HCT116 (cell line): ENCODE measurements at regions not wholly inside any gene's neighbourhood (a gene's known extent, or its start where the extent isn't known, plus 50 kb on each side); places are given as distances from the start of the nearest gene placed in this dataset.

Experiments
- ATAC-seq: fragments of 200-7000 bp; cut with Tn5 transposase; 2 replicates; pipeline ENCODE4 v1.9.1; 2020; ENCODE audit warnings: mild to moderate bottlenecking, moderate library complexity
- BruUV-seq: library from RNA; stranded (reverse); fragments of 400-500 nt; replicated peaks from 2 replicates; lab custom pipeline; 2021; lab: Mats Ljungman, UMichigan
- CTCF ChIA-PET: fragments of 300-600 bp; sonication (Branson Sonifier 250); formaldehyde crosslinking; loops from one replicate; lab custom pipeline; 2021; ENCODE audit warnings: antibody characterized with exemption; lab: Charles Lee
- POLR2A ChIA-PET: fragments of 300-600, 350-600 bp; sonication (Branson Sonifier 250); formaldehyde crosslinking; loops from one replicate; lab custom pipeline; 2021; ENCODE audit warnings: antibody characterized with exemption; lab: Charles Lee
- RAD21 ChIA-PET, 2 experiments: fragments of 300-600 bp; sonication (Branson Sonifier 250); formaldehyde crosslinking; loops; one replicate each; lab custom pipeline; 2023; ENCODE audit warnings: low total read pairs in 2 of 2; ENCODE audit not compliant: uncharacterized antibody in 2 of 2, unreplicated experiment in 2 of 2, low non-redundant PET in 1 of 2; lab: Charles Lee
- DNase-seq: peaks from one replicate; pipeline ENCODE4 v3.0.0-alpha.2; 2010; ENCODE audit warnings: low read depth, low spot score
- H2AFZ ChIP-seq: fragments of 200-600 bp; shearing (Covaris generic), sonication (generic); 2 replicates; pipeline ENCODE4 v1.6.1; 2017; ENCODE audit warnings: low read depth, mixed run types, mixed read lengths, antibody characterized with exemption, low read length; ENCODE audit not compliant: poor library complexity, severe bottlenecking
- H3K27ac ChIP-seq: 2 replicates; pipeline ENCODE4 v1.5.1; 2012; ENCODE audit warnings: low read depth, low read length
- H3K27me3 ChIP-seq: fragments of 200-600 bp; sonication (generic); 2 replicates; pipeline ENCODE4 v1.6.1; 2016; ENCODE audit warnings: mixed run types, low read length, mixed read lengths; ENCODE audit not compliant: insufficient read depth
- H3K36me3 ChIP-seq, 2 experiments: fragments of 200-500 bp in 1 of 2; fragments of 200-600 bp in 1 of 2; sonication (Bioruptor generic) in 1 of 2; sonication (generic) in 1 of 2; 2 replicates each; pipeline versions ENCODE4 v1.5.1 to v1.6.1; 2014 to 2016; ENCODE audit warnings: low read length in 2 of 2, inconsistent platforms in 1 of 2, mixed read lengths in 1 of 2, mixed run types in 1 of 2; ENCODE audit not compliant: insufficient read depth in 2 of 2, control insufficient read depth in 1 of 2
- H3K4me1 ChIP-seq, 2 experiments: fragments of 200-600 bp in 1 of 2; sonication (generic) in 1 of 2; 2 replicates each; pipeline versions ENCODE4 v1.5.1 to v1.6.1; 2012 to 2017; ENCODE audit warnings: low read length in 2 of 2, inconsistent platforms in 1 of 2, mild to moderate bottlenecking in 1 of 2, mixed read lengths in 1 of 2, mixed run types in 1 of 2, moderate library complexity in 1 of 2; ENCODE audit not compliant: insufficient read depth in 2 of 2, control insufficient read depth in 1 of 2
- H3K4me2 ChIP-seq: fragments of 200-600 bp; sonication (generic); 2 replicates; pipeline ENCODE4 v1.6.1; 2017; ENCODE audit warnings: mixed run types, low read length, mixed read lengths
- H3K4me3 ChIP-seq, 2 experiments: fragments of 200-600 bp in 1 of 2; sonication (generic) in 1 of 2; replicated peaks in 1 of 2; 2 replicates each; pipeline ENCODE4 v1.5.1; 2011 to 2016; ENCODE audit warnings: low read length in 2 of 2, control low read depth in 1 of 2, low read depth in 1 of 2, mild to moderate bottlenecking in 1 of 2, mixed read lengths in 1 of 2, mixed run types in 1 of 2
- H3K79me2 ChIP-seq: fragments of 200-600 bp; sonication (generic); 2 replicates; pipeline ENCODE4 v1.6.1; 2017; ENCODE audit warnings: mild to moderate bottlenecking, mixed run types, low read length, moderate library complexity, mixed read lengths; ENCODE audit not compliant: insufficient read depth
- H3K9ac ChIP-seq: fragments of 200-600 bp; sonication (generic); 2 replicates; pipeline ENCODE4 v1.6.1; 2016; ENCODE audit warnings: low read length, mixed read lengths
- H3K9me2 ChIP-seq: fragments of 200-600 bp; sonication (generic), shearing (Covaris generic); 2 replicates; pipeline ENCODE4 v1.6.1; 2017; ENCODE audit warnings: mixed run types, mild to moderate bottlenecking, moderate library complexity; ENCODE audit not compliant: insufficient read depth
- H3K9me3 ChIP-seq, 2 experiments: fragments of 200-500 bp in 1 of 2; fragments of 200-600 bp in 1 of 2; sonication (Bioruptor generic) in 1 of 2; sonication (generic) in 1 of 2; 2 replicates each; pipeline ENCODE4 v1.6.1; 2014 to 2017; ENCODE audit warnings: low read length in 2 of 2, mixed read lengths in 2 of 2, inconsistent platforms in 1 of 2, low read depth in 1 of 2, mild to moderate bottlenecking in 1 of 2, mixed run types in 1 of 2, moderate library complexity in 1 of 2; ENCODE audit not compliant: control insufficient read depth in 1 of 2, insufficient read depth in 1 of 2
- H4K20me1 ChIP-seq: fragments of 200-600 bp; sonication (generic), shearing (Covaris generic); 2 replicates; pipeline ENCODE4 v1.6.1; 2017; ENCODE audit warnings: mixed run types, mild to moderate bottlenecking, moderate library complexity; ENCODE audit not compliant: insufficient read depth
- CEBPB ChIP-seq: IDR thresholded peaks from 2 replicates; pipeline ENCODE4 v1.6.1; 2012; ENCODE audit warnings: low read depth
- JUND ChIP-seq: IDR thresholded peaks from 2 replicates; pipeline ENCODE4 v1.6.1; 2012
- POLR2AphosphoS5 ChIP-seq: IDR thresholded peaks from 2 replicates; pipeline ENCODE4 v1.6.1; 2011; ENCODE audit warnings: mild to moderate bottlenecking, low read depth, low read length, moderate library complexity
- RAD21 ChIP-seq: IDR thresholded peaks from 2 replicates; pipeline ENCODE4 v1.6.1; 2012; ENCODE audit warnings: low read depth, mild to moderate bottlenecking
- SIN3A ChIP-seq: IDR thresholded peaks from 2 replicates; pipeline ENCODE4 v1.6.1; 2012; ENCODE audit warnings: low read depth
- TCF7L2 ChIP-seq: IDR thresholded peaks from 2 replicates; pipeline ENCODE4 v1.7.0; 2011; ENCODE audit warnings: borderline replicate concordance, inconsistent platforms; ENCODE audit not compliant: insufficient read depth, insufficient read length; ENCODE audit errors: extremely low read depth
- ZFX ChIP-seq: fragments of 450-650 bp; IDR thresholded peaks from 2 replicates; pipeline ENCODE4 v1.6.1; 2017
- ZNF274 ChIP-seq: fragments of 200-500 bp; sonication (Bioruptor generic); IDR thresholded peaks from 2 replicates; pipeline ENCODE4 v1.6.1; 2014; ENCODE audit warnings: mild to moderate bottlenecking, low read depth, low read length, inconsistent platforms
- intact Hi-C: fragments of 100-400 bp; cut with micrococcal nuclease; formaldehyde crosslinking; loops from 2 replicates; pipeline ENCODE4 v1.10.0; 2022
- TF ChIP-seq, protein P1 (sequence below): IDR thresholded peaks from 2 replicates; pipeline ENCODE4 v1.6.1; 2012
- TF ChIP-seq, protein P2 (sequence below), 3 experiments: fragments of 200-600 bp in 1 of 3; sonication (generic) in 1 of 3; IDR thresholded peaks in 2 of 3; conservative IDR thresholded peaks in 1 of 3; 2 replicates each; pipeline ENCODE4 v1.5.1; 2012 to 2017; ENCODE audit warnings: low read depth in 2 of 3, low read length in 2 of 3, antibody characterized with exemption in 1 of 3, borderline replicate concordance in 1 of 3, control low read depth in 1 of 3, mild to moderate bottlenecking in 1 of 3, mixed read lengths in 1 of 3, mixed run types in 1 of 3, moderate library complexity in 1 of 3; ENCODE audit not compliant: insufficient read depth in 1 of 3
- TF ChIP-seq, protein P3 (sequence below): IDR thresholded peaks from 2 replicates; pipeline ENCODE4 v1.6.1; 2011; ENCODE audit warnings: mild to moderate bottlenecking, low read length, moderate library complexity; ENCODE audit not compliant: insufficient replicate concordance; ENCODE audit errors: extremely low read depth

DNA sequence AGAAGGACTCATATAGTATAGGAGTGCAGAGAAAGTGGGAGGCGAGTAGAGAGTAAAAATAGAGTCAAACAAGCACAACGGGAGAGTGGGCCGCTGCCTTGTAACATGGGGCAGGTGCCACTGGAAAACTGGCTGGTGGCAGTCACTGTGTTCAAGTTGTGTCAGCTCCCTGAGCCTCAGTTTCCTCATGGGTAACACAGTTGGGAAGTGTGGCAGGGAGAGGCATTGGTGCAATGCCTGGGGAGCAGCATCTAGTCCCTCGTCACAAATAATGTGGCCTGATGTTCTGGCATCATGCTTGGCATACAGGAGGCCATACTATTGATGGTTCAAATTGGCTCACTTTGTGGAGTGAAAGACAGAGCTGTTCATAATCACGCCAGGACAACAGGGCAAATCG lies 78.9 kb upstream of the SPON1 start:
- Histone ChIP-seq H3K36me3 (no peaks in the 10 kb centered on the region), H3K4me3 (no peak overlapping the region), H3K27me3 (no peaks in the 10 kb centered on the region), H3K79me2 (no peaks in the 10 kb centered on the region), H3K9ac (no peak overlapping the region), H3K27ac (no peak overlapping the region), H2AFZ (no peak overlapping the region), H3K4me1 (peaks cover 0 to 24% of the 10 kb centered on the region in 2 experiments; a peak in 3 of 4 replicates), H3K4me2 (peak overlapping the region; percentile 34; the same call in 1 of the 2 replicates), H3K9me2 (no peaks in the 10 kb centered on the region; the same call in 1 of the 2 replicates), H3K9me3 (no peaks in the 10 kb centered on the region), H4K20me1 (no peaks in the 10 kb centered on the region)
- ATAC-seq (no peak), DNase-seq (no peak)
- POLR2A ChIA-PET = no interaction called here
- RAD21 ChIA-PET = no interaction called here
- no TSS peak for BruUV-seq
- intact Hi-C loops = no loop called here
- TF ChIP-seq, protein P1, sequence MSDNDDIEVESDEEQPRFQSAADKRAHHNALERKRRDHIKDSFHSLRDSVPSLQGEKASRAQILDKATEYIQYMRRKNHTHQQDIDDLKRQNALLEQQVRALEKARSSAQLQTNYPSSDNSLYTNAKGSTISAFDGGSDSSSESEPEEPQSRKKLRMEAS = no peak
- TF ChIP-seq JUND (no peak), CEBPB (no peak), TCF7L2 (no peak), POLR2AphosphoS5 (no peak), ZNF274 (no peak), SIN3A (no peak), RAD21 (no peak), ZFX (no peak)
- TF ChIP-seq, protein P2, sequence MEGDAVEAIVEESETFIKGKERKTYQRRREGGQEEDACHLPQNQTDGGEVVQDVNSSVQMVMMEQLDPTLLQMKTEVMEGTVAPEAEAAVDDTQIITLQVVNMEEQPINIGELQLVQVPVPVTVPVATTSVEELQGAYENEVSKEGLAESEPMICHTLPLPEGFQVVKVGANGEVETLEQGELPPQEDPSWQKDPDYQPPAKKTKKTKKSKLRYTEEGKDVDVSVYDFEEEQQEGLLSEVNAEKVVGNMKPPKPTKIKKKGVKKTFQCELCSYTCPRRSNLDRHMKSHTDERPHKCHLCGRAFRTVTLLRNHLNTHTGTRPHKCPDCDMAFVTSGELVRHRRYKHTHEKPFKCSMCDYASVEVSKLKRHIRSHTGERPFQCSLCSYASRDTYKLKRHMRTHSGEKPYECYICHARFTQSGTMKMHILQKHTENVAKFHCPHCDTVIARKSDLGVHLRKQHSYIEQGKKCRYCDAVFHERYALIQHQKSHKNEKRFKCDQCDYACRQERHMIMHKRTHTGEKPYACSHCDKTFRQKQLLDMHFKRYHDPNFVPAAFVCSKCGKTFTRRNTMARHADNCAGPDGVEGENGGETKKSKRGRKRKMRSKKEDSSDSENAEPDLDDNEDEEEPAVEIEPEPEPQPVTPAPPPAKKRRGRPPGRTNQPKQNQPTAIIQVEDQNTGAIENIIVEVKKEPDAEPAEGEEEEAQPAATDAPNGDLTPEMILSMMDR (IDR thresholded peaks at IDR 0.05 in 2 of 3, conservative IDR thresholded peaks at IDR 0.05 in 1 of 3; ENCODE audit: borderline replicate concordance in 1 of 3, insufficient read depth in 1 of 3, low read depth in 2 of 3, low read length in 2 of 3) = no peak
- TF ChIP-seq, protein P3, sequence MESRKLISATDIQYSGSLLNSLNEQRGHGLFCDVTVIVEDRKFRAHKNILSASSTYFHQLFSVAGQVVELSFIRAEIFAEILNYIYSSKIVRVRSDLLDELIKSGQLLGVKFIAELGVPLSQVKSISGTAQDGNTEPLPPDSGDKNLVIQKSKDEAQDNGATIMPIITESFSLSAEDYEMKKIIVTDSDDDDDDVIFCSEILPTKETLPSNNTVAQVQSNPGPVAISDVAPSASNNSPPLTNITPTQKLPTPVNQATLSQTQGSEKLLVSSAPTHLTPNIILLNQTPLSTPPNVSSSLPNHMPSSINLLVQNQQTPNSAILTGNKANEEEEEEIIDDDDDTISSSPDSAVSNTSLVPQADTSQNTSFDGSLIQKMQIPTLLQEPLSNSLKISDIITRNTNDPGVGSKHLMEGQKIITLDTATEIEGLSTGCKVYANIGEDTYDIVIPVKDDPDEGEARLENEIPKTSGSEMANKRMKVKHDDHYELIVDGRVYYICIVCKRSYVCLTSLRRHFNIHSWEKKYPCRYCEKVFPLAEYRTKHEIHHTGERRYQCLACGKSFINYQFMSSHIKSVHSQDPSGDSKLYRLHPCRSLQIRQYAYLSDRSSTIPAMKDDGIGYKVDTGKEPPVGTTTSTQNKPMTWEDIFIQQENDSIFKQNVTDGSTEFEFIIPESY = no peak
- CTCF ChIA-PET = no interaction called here
